SK-N-SH (cell line): ENCODE measurements at regions not wholly inside any gene's neighbourhood (a gene's known extent, or its start where the extent isn't known, plus 50 kb on each side); places are given as distances from the start of the nearest gene placed in this dataset.

Experiments used
- CTCF ChIA-PET: fragments of 300-600, 350-600 bp; formaldehyde crosslinking; extraction: SDS; loops from one replicate; lab custom pipeline; 2021; lab: Yijun Ruan, JAX
- POLR2A ChIA-PET: fragments of 350-600 bp; sonication (Branson Sonifier 250); formaldehyde crosslinking; extraction: SDS; loops from one replicate; lab custom pipeline; 2020; ENCODE audit warnings: antibody characterized with exemption, inconsistent platforms; lab: Yijun Ruan, JAX
- DNase-seq: peaks from one replicate; pipeline ENCODE4 v3.0.0; 2012
- H2AFZ ChIP-seq: fragments of 200-600 bp; sonication (generic); 2 replicates; pipeline ENCODE4 v1.8.1; 2016; ENCODE audit warnings: antibody characterized with exemption, mild to moderate bottlenecking, low read depth
- H3F3A ChIP-seq: fragments of 200-600 bp; sonication (generic); replicated peaks from 2 replicates; pipeline ENCODE3; 2016; ENCODE audit warnings: antibody characterized with exemption, mild to moderate bottlenecking; ENCODE audit not compliant: insufficient read depth
- H3K27ac ChIP-seq, 2 experiments: fragments of 200-500 bp in 1 of 2; fragments of 200-600 bp in 1 of 2; sonication (Bioruptor generic) in 1 of 2; sonication (generic), shearing (Covaris generic) in 1 of 2; 2 replicates each; pipeline versions ENCODE4 v1.5.1 to v1.6.1; 2014 to 2016; ENCODE audit warnings: low read depth in 2 of 2, inconsistent platforms in 1 of 2, low read length in 1 of 2, mild to moderate bottlenecking in 1 of 2, mixed read lengths in 1 of 2
- H3K27me3 ChIP-seq: fragments of 200-600 bp; sonication (generic), shearing (Covaris generic); 2 replicates; pipeline ENCODE4 v1.6.1; 2016; ENCODE audit warnings: mixed run types; ENCODE audit not compliant: insufficient read depth
- H3K36me3 ChIP-seq, 2 experiments: fragments of 200-500 bp in 1 of 2; fragments of 200-600 bp in 1 of 2; sonication (Bioruptor generic) in 1 of 2; sonication (generic) in 1 of 2; replicated peaks in 1 of 2; 2 replicates each; pipeline versions ENCODE3 to v1.5.1; 2014 to 2016; ENCODE audit warnings: low read length in 1 of 2, mild to moderate bottlenecking in 1 of 2; ENCODE audit not compliant: insufficient read depth in 2 of 2, control insufficient read depth in 1 of 2
- H3K4me1 ChIP-seq, 2 experiments: fragments of 200-500 bp in 1 of 2; fragments of 200-600 bp in 1 of 2; sonication (Bioruptor generic) in 1 of 2; sonication (generic), shearing (Covaris generic) in 1 of 2; 2 replicates each; pipeline versions ENCODE4 v1.5.1 to v1.6.1; 2014 to 2016; ENCODE audit warnings: low read depth in 1 of 2, low read length in 1 of 2, mixed run types in 1 of 2; ENCODE audit not compliant: insufficient read depth in 2 of 2, control insufficient read depth in 1 of 2
- H3K4me2 ChIP-seq: fragments of 200-600 bp; sonication (generic), shearing (Covaris generic); 2 replicates; pipeline ENCODE4 v1.6.1; 2017; ENCODE audit warnings: mixed run types
- H3K4me3 ChIP-seq, 2 experiments: fragments of 200-500 bp in 1 of 2; fragments of 200-600 bp in 1 of 2; sonication (Bioruptor generic) in 1 of 2; sonication (generic), shearing (Covaris generic) in 1 of 2; 2 replicates each; pipeline versions ENCODE4 v1.5.1 to v1.8.1; 2014 to 2016; ENCODE audit warnings: low read depth in 2 of 2, inconsistent platforms in 1 of 2, low read length in 1 of 2, mild to moderate bottlenecking in 1 of 2, mixed read lengths in 1 of 2, moderate library complexity in 1 of 2
- H3K79me2 ChIP-seq: fragments of 200-600 bp; sonication (generic); 2 replicates; pipeline ENCODE4 v1.8.1; 2017; ENCODE audit warnings: mild to moderate bottlenecking; ENCODE audit not compliant: insufficient read depth
- H3K9ac ChIP-seq: fragments of 200-600 bp; sonication (generic); 2 replicates; pipeline ENCODE4 v1.6.1; 2017; ENCODE audit warnings: mixed run types
- H3K9me2 ChIP-seq: fragments of 200-600 bp; sonication (generic); 2 replicates; pipeline ENCODE4 v1.6.1; 2017; ENCODE audit warnings: mixed run types
- H3K9me3 ChIP-seq: fragments of 200-600 bp; sonication (generic); 2 replicates; pipeline ENCODE4 v1.6.1; 2017; ENCODE audit warnings: mixed run types, mild to moderate bottlenecking, moderate library complexity
- H4K20me1 ChIP-seq: fragments of 200-600 bp; sonication (generic); 2 replicates; pipeline ENCODE4 v1.6.1; 2017; ENCODE audit warnings: mild to moderate bottlenecking, mixed run types; ENCODE audit not compliant: insufficient read depth
- CHD2 ChIP-seq: fragments of 150-350 bp; IDR thresholded peaks from 2 replicates; pipeline ENCODE4 v1.6.1; 2018; ENCODE audit warnings: low read length; ENCODE audit not compliant: partially characterized antibody
- ELF1 ChIP-seq: IDR thresholded peaks from 2 replicates; pipeline ENCODE4 v1.4.0; 2012
- EZH2phosphoT487 ChIP-seq: fragments of 200-600 bp; sonication (generic); IDR thresholded peaks from 2 replicates; pipeline ENCODE4 v1.6.1; 2017; ENCODE audit warnings: low read depth, mixed run types, mild to moderate bottlenecking, antibody characterized with exemption, moderate library complexity, borderline replicate concordance
- FOXJ3 ChIP-seq: sonication (generic); formaldehyde crosslinking; IDR thresholded peaks from 2 replicates; pipeline ENCODE4 v1.5.1; 2020; ENCODE audit warnings: mild to moderate bottlenecking, missing genetic modification reagents
- GATA2 ChIP-seq: sonication (generic); formaldehyde crosslinking; IDR thresholded peaks from 2 replicates; pipeline ENCODE4 v1.5.0; 2020; ENCODE audit warnings: mild to moderate bottlenecking, missing genetic modification reagents
- JUND ChIP-seq: IDR thresholded peaks from 2 replicates; pipeline ENCODE4 v1.4.0; 2012
- MXI1 ChIP-seq: IDR thresholded peaks from 2 replicates; pipeline ENCODE4 v1.6.1; 2012; ENCODE audit warnings: mild to moderate bottlenecking, low read depth, low read length, improper control_type of control experiment
- POLR2AphosphoS5 ChIP-seq: IDR thresholded peaks from 2 replicates; pipeline ENCODE4 v1.6.1; 2012; ENCODE audit warnings: low read depth, low read length
- RXRA ChIP-seq: IDR thresholded peaks from 2 replicates; pipeline ENCODE4 v1.4.0; 2012; ENCODE audit warnings: low read depth, mild to moderate bottlenecking, borderline replicate concordance
- SIN3A ChIP-seq: IDR thresholded peaks from 2 replicates; pipeline ENCODE4 v1.6.1; 2012; ENCODE audit warnings: low read depth, mild to moderate bottlenecking, low read length, moderate library complexity, borderline replicate concordance
- WGBS: methylation state at CpG from one replicate; pipeline ENCODE4 v1.1.6; 2017; ENCODE audit warnings: low lambda C conversion rate; 5-methylcytosine and 5-hydroxymethylcytosine counted together
- TF ChIP-seq, protein P1 (sequence below): fragments of 150-350 bp; IDR thresholded peaks from 2 replicates; pipeline ENCODE4 v1.6.1; 2017; ENCODE audit warnings: antibody characterized with exemption, low read length, low read depth, borderline replicate concordance
- TF ChIP-seq, protein P2 (sequence below): fragments of 150-350 bp; IDR thresholded peaks from 2 replicates; pipeline ENCODE4 v1.6.1; 2016; ENCODE audit warnings: mild to moderate bottlenecking, low read depth, low read length
- TF ChIP-seq, protein P3 (sequence below): IDR thresholded peaks from 2 replicates; pipeline ENCODE4 v1.4.0; 2012; ENCODE audit warnings: low read depth, borderline replicate concordance
- TF ChIP-seq, protein P4 (sequence below): IDR thresholded peaks from 2 replicates; pipeline ENCODE4; 2012

DNA sequence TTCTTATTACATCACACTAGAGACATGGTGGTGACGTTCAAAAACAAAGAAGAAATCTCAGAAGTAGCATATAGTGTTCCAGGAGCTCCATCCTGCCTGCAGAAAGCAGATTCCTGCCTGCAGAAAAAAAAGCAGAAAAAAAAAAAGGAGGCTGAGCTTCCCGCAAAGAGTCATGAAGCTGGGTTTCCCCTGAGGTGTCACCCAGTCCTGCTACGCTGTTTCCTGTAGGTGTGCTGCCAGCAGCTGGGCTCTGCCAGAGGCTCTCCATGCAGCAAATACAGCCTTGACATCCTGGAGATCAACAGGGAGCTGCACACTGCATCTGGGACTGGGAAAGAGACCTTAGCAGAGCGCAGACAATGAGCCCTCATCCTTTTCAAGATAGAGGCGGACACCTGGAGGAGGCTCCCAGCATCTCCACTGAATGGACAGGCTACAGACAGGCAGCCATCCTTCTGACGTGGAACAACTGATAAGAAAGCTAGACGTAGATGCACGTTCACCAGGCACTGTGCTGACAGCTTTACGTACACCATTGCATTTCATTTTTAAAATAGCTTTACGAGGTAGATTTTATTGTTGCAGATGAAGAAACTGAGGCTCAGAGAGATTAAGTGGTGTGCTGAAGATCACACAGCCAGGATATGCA is 350.9 kb downstream of the FOXO1 start:
- no peak overlapping the region for H3K4me3 ChIP-seq
- POLR2A ChIA-PET = no interaction called here
- no peak overlapping the region for H3K4me2 ChIP-seq
- CTCF ChIA-PET = no interaction called here
- TF ChIP-seq ELF1 = no peak
- no peak for TF ChIP-seq EZH2phosphoT487
- no peak for TF ChIP-seq SIN3A
- TF ChIP-seq, protein P1, sequence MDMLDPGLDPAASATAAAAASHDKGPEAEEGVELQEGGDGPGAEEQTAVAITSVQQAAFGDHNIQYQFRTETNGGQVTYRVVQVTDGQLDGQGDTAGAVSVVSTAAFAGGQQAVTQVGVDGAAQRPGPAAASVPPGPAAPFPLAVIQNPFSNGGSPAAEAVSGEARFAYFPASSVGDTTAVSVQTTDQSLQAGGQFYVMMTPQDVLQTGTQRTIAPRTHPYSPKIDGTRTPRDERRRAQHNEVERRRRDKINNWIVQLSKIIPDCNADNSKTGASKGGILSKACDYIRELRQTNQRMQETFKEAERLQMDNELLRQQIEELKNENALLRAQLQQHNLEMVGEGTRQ = no peak
- TF ChIP-seq JUND = no peak
- TF ChIP-seq, protein P2, sequence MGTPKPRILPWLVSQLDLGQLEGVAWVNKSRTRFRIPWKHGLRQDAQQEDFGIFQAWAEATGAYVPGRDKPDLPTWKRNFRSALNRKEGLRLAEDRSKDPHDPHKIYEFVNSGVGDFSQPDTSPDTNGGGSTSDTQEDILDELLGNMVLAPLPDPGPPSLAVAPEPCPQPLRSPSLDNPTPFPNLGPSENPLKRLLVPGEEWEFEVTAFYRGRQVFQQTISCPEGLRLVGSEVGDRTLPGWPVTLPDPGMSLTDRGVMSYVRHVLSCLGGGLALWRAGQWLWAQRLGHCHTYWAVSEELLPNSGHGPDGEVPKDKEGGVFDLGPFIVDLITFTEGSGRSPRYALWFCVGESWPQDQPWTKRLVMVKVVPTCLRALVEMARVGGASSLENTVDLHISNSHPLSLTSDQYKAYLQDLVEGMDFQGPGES = no peak
- TF ChIP-seq GATA2 = no peak
- no peak for TF ChIP-seq CHD2
- TF ChIP-seq RXRA = no peak
- TF ChIP-seq POLR2AphosphoS5 = no peak
- TF ChIP-seq, protein P3, sequence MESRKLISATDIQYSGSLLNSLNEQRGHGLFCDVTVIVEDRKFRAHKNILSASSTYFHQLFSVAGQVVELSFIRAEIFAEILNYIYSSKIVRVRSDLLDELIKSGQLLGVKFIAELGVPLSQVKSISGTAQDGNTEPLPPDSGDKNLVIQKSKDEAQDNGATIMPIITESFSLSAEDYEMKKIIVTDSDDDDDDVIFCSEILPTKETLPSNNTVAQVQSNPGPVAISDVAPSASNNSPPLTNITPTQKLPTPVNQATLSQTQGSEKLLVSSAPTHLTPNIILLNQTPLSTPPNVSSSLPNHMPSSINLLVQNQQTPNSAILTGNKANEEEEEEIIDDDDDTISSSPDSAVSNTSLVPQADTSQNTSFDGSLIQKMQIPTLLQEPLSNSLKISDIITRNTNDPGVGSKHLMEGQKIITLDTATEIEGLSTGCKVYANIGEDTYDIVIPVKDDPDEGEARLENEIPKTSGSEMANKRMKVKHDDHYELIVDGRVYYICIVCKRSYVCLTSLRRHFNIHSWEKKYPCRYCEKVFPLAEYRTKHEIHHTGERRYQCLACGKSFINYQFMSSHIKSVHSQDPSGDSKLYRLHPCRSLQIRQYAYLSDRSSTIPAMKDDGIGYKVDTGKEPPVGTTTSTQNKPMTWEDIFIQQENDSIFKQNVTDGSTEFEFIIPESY = no peak
- TF ChIP-seq MXI1 = no peak
- TF ChIP-seq FOXJ3 (CRISPR knock-in tag) = no peak
- TF ChIP-seq, protein P4, sequence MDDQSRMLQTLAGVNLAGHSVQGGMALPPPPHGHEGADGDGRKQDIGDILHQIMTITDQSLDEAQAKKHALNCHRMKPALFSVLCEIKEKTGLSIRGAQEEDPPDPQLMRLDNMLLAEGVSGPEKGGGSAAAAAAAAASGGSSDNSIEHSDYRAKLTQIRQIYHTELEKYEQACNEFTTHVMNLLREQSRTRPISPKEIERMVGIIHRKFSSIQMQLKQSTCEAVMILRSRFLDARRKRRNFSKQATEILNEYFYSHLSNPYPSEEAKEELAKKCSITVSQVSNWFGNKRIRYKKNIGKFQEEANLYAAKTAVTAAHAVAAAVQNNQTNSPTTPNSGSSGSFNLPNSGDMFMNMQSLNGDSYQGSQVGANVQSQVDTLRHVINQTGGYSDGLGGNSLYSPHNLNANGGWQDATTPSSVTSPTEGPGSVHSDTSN = no peak
- H3K4me1 ChIP-seq = no peaks in the 10 kb centered on the region; a peak in 1 of 4 replicates
- no peaks in the 10 kb centered on the region for H4K20me1 ChIP-seq
- no peak overlapping the region for H3K9ac ChIP-seq
- no peaks in the 10 kb centered on the region for H3K79me2 ChIP-seq
- no peaks in the 10 kb centered on the region for H3K9me3 ChIP-seq
- H3K36me3 ChIP-seq = no peaks in the 10 kb centered on the region
- H3F3A ChIP-seq = no peaks in the 10 kb centered on the region
- no peak for DNase-seq
- 80% methylated on average over 9 of the region's 10 CpGs for WGBS
- H3K9me2 ChIP-seq = no peaks in the 10 kb centered on the region
- no peak overlapping the region for H3K27ac ChIP-seq
- no peak overlapping the region for H2AFZ ChIP-seq
- no peaks in the 10 kb centered on the region for H3K27me3 ChIP-seq
